WI38 (cell line): ENCODE measurements at regions not wholly inside any gene's neighbourhood (a gene's known extent, or its start where the extent isn't known, plus 50 kb on each side); places are given as distances from the start of the nearest gene placed in this dataset.
"Not testable (repeated sequence)": the region's sequence is repeated elsewhere in the genome, so short reads cannot be mapped to it uniquely, and the experiment has no call there.

Source experiments
- H3K4me3 ChIP-seq: 2 replicates; pipeline ENCODE4 v1.5.1; 2011; ENCODE audit warnings: low read depth, mild to moderate bottlenecking, control low read depth, low read length
- CTCF ChIP-seq: IDR thresholded peaks from 2 replicates; pipeline ENCODE4 v1.5.1; 2012; ENCODE audit warnings: low read depth, mild to moderate bottlenecking, control low read depth, low read length

DNA sequence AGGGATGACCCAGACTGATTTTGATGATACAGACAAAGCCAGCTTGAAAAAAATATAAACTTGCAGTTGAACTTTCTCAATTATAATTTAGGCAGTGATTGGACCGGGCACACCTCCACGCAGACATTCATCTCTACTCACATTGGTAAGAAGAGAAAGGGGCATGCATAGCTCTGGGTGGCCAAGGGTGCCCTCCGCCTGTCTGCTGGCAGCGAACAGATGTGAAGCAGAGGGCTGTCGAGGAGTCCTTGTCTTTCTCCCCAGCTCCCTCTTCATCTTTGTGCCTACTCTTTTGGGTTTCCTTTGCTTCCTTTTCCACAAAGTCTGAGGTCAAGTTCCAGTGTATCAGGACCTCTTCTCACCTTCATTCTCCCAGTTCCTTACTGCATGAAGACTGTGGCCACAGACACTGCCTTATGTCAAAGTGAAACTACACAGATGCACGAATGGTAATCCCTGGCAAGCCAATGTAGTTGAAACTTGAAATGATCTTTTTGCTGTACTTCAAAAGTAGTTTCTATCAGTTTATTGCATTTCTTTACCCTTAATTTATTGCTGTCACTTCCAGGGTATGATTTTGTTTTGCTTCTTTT lies 343.7 kb upstream of the SOX9 start:
- H3K4me3 ChIP-seq: no peak overlapping the region
- TF ChIP-seq CTCF: no peak

DNA sequence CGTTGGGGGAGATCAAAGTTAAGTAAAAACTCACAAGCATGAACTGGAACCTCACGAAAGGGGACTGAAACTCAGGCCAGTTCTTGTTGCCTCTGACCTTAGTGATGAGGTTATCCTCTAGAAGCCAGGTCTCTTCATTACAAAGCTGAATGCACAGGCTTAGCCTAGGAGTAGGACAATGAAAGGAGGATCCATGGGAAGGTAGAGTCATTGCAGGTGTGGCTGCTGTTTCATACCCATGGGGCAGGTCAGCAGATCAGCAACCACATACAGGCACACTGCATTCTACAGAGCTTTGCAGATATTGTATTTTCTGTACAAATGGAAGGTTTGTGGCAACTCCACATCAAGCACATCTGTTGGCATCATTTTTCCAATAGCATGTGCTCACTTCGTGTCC lies 341.3 kb upstream of the SOX9 start:
- H3K4me3 ChIP-seq: no peak overlapping the region
- TF ChIP-seq CTCF: no peak

DNA sequence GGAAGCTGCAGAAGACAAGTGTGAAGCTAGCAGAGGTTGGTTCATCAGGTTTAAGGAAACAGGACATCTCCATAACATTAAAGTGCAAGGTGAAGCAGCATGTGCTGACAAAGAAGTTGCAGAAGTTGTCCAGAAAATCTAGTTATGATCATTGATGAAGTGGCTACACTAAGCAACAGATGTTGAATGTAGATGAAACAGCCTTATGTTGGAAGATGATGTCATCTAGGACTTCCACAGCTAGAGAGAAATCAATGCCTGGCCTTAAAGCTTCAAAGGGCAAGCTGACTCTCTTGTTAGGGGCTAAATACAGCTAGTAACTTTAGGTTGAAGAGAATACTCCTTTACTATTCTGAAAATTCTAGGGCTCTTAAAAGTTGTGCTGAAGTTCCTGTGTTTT lies 340.2 kb upstream of the SOX9 start:
- no peak for TF ChIP-seq CTCF

GRCh38 chr17:71782021-71782420 lies 338.8 kb upstream of the SOX9 start:
- not testable (repeated sequence) for H3K4me3 ChIP-seq

More for the DNA sequence above, 340.2 kb upstream of the SOX9 start:
- no peak overlapping the region for H3K4me3 ChIP-seq

- H3K4me3 ChIP-seq: no peak overlapping the region
Measured at GRCh38 chr17:71790791-71791190, 330.0 kb upstream of the SOX9 start.

GRCh38 chr17:71791311-71791710 lies 329.5 kb upstream of the SOX9 start:
- no peak overlapping the region for H3K4me3 ChIP-seq
- TF ChIP-seq CTCF: no peak

More at GRCh38 chr17:71790791-71791190, 330.0 kb upstream of the SOX9 start:
- TF ChIP-seq CTCF: no peak

DNA sequence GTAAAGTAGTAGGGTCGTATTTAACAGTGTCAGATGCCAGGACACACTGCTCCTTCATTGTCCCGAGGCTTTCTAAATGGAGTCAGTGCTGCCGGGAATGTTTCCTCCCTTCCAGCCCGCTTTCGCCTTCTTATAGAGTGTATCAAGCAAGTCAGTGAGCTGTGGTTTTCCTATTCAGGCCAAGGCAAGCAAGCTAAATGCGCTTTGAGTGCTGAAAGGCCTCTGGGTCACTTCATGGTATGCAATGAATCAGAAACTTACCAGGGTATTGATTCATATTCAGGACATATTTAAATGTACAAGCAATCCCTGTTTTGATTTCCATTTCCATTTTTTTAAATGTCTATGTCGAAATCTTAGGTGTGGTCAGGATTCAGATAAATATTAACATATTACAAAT lies 327.9 kb upstream of the SOX9 start:
- H3K4me3 ChIP-seq: no peak overlapping the region

More for the DNA sequence above, 327.9 kb upstream of the SOX9 start:
- TF ChIP-seq CTCF: no peak
